Heart left ventricle (tissue), 16 donors: ENCODE measurements at regions not wholly inside any gene's neighbourhood (a gene's known extent, or its start where the extent isn't known, plus 50 kb on each side); places are given as distances from the start of the nearest gene placed in this dataset.

Source experiments
- ATAC-seq, 4 donors: fragments of 200-7000 bp; cut with Tn5 transposase; one replicate each; pipeline ENCODE4 v1.9.1; 2020 to 2022; ENCODE audit warnings: moderate library complexity in 4 of 4, mild to moderate bottlenecking in 3 of 4, moderate number of reproducible peaks in 1 of 4
- DNase-seq, 5 donors: peaks; one replicate each; pipeline ENCODE4 v3.0.0-alpha.2; 2020
- H3K27ac ChIP-seq, 12 donors: fragments of 200-600 bp; sonication (generic) in 4 of 12; one replicate each; pipeline versions ENCODE4 v1.5.0 to v1.8.0; 2016 to 2022; ENCODE audit warnings: mild to moderate bottlenecking in 2 of 12
- H3K27me3 ChIP-seq, 9 donors: fragments of 200-600 bp; sonication (generic) in 2 of 9; one replicate each; pipeline versions ENCODE4 v1.5.1 to v1.8.0; 2016 to 2022; ENCODE audit warnings: mild to moderate bottlenecking in 3 of 9
- H3K36me3 ChIP-seq, 9 donors: fragments of 200-600 bp; sonication (generic) in 2 of 9; one replicate each; pipeline versions ENCODE4 v1.5.0 to v1.8.0; 2018 to 2022; ENCODE audit warnings: mild to moderate bottlenecking in 2 of 9
- H3K4me1 ChIP-seq, 12 donors: fragments of 200-600 bp; sonication (generic) in 4 of 12; one replicate each; pipeline versions ENCODE4 v1.5.0 to v1.8.0; 2016 to 2022; ENCODE audit warnings: mild to moderate bottlenecking in 3 of 12
- H3K4me3 ChIP-seq, 12 donors: fragments of 200-600 bp; sonication (generic) in 4 of 12; one replicate each; pipeline versions ENCODE4 v1.5.0 to v1.8.0; 2017 to 2022; ENCODE audit warnings: mild to moderate bottlenecking in 9 of 12, moderate library complexity in 4 of 12
- H3K9me3 ChIP-seq, 12 donors: fragments of 200-600 bp; sonication (generic) in 4 of 12; one replicate each; pipeline versions ENCODE4 v1.5.0 to v1.8.0; 2016 to 2022; ENCODE audit warnings: mild to moderate bottlenecking in 1 of 12
- CTCF ChIP-seq, 12 donors: fragments of 200-600 bp; sonication (generic) in 4 of 12; IDR thresholded peaks; one replicate each; pipeline versions ENCODE4 v1.5.0 to v1.8.0; 2018 to 2022; ENCODE audit warnings: antibody characterized with exemption in 12 of 12, mild to moderate bottlenecking in 5 of 12
- POLR2A ChIP-seq, 2 donors: fragments of 450-650 bp; IDR thresholded peaks; one replicate each; pipeline ENCODE4 v1.6.1; 2017; ENCODE audit warnings: antibody characterized with exemption in 2 of 2, mild to moderate bottlenecking in 2 of 2, moderate library complexity in 2 of 2
- WGBS, 4 donors: extraction: QIAGEN DNeasy Blood & Tissue Kit in 2 of 4; methylation state at CpG; one replicate each; pipeline versions ENCODE4 v1.1.5 to v1.1.7; 2013 to 2018; 5-methylcytosine and 5-hydroxymethylcytosine counted together
- intact Hi-C, 10 donors: fragments of 100-400 bp; cut with DNase I; formaldehyde crosslinking; loops; one replicate each; pipeline versions ENCODE4 v1.11.1 to v1.14.2; 2022
- donor health status: ischemic (EF 13 %, LVEDD 7.1; RV severe dilation, severe dysfunction).
- donor health status: healthy with polysubstance abuse.
- donor health status: DM: no; HTN: yes; CAD: no.
- donor health status: DM: no; HTN: no; CAD: no.
- donor health status: ischemic (EF 25% LVEDD 6.9; RV normal size, moderate dysfunction).
- donor health status: ischemic (EF 25% LVEDD 5.7; RV mildly dilated, moderate dysfunction).
- donor health status: healthy.
- donor health status: DM: yes; HTN: yes; CAD: no.
- donor health status: ischemic (EF 35%, LVEDD 5.7; RV mildly dilated, moderate dysfunction).
- donor health status: nonischemic (EF 11% LVEDD 7.7; RV severe dilation, severe dysfunction).
- donor health status: DM: yes; HTN: yes; CAD: no.
- donor health status: PGD.
- donor health status: ischemic (EF 29% LVEDD 5.4; RV normal size, mild dysfunction).
- donor health status: nonischemic (EF 23%, LVEDD 6.1; RV moderate dilation, normal function).

DNA sequence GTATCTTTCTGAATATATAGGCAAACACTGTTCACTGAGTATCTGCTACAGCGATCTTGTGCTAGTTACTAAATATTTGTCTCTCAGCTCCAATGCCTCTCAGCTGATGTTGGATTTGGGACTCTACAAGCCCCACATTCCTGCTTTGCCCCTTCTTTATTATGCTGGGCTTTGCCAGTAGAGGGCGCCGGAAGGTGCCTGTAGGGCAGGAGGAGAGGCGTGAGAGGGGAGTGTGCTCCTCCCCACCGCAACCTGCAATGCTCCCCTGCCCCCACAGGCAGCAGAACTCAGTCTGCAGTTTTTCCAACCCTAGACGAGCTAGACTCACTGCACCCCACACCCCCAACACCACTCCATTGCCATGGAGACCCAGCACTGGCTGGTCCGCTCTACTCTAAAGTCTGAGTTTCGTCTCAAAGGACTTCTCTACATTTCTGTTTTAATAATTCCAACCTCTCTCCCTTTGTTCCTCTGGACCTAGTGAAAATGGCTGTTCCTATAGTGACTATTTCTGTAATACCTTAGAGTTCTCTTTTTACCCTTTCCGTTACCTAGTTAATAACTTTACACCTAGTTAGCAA is 337.6 kb downstream of the CCSER2 start:
- H3K27me3 ChIP-seq, result peaks cover 0 to 6% (median 0%) of the 10 kb centered on the region in 9 donors
- TF ChIP-seq CTCF (IDR thresholded peaks at IDR 0.05) (peak in 3 of 12 donors; percentile 9 to 22 (median 9)), POLR2A (IDR thresholded peaks at IDR 0.05) (no peak)
- no peaks in the 10 kb centered on the region for H3K4me1 ChIP-seq
- WGBS, 4 donors, result 54 to 64% (median 58%) methylated on average over 9 of the region's 9 CpGs
- ATAC-seq, result no peak
- intact Hi-C loops, result no loop called here
- H3K4me3 ChIP-seq, result no peak overlapping the region
- no peaks in the 10 kb centered on the region for H3K9me3 ChIP-seq
- no peak for DNase-seq
- H3K36me3 ChIP-seq, result no peaks in the 10 kb centered on the region
- no peak overlapping the region for H3K27ac ChIP-seq

DNA sequence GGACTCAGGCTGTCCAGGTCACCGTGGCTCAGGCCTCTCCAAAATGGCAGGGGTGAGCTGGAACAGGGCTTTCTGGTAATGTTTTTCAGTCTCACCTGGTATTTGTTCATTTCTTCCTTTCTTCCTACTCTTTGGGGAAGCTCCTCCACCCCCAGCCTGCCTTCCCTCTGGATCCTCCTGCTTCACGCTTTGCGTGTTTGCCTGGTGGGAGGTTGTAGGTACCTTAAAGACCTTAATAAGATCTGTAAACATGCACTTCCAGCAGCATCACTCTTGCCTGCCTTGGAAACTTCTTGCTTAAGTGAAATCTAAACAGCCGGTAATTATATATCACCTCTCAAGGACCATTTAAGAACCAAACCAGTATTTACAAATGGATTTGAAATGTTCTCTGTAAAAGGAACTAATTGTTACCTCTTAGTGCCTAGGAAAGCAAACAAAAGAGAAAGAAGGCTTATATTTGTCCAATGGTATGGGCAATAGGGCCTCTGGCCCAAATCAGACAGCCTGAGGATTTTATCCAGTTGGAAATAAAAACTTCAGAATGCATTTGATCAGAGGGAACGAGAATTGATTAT is 339.9 kb downstream of the CCSER2 start:
- Histone ChIP-seq H3K27me3 (peaks cover 0 to 4% (median 0%) of the 10 kb centered on the region in 9 donors), H3K4me3 (no peak overlapping the region), H3K36me3 (no peaks in the 10 kb centered on the region), H3K4me1 (no peaks in the 10 kb centered on the region), H3K9me3 (no peaks in the 10 kb centered on the region), H3K27ac (no peak overlapping the region)
- TF ChIP-seq POLR2A (IDR thresholded peaks at IDR 0.05), result no peak
- no peak for TF ChIP-seq CTCF (IDR thresholded peaks at IDR 0.05)
- 69 to 84% (median 77%) methylated on average over 5 of the region's 5 CpGs for WGBS, 4 donors
- DNase-seq (no peak), ATAC-seq (no peak)
- intact Hi-C loops, result no loop called here

DNA sequence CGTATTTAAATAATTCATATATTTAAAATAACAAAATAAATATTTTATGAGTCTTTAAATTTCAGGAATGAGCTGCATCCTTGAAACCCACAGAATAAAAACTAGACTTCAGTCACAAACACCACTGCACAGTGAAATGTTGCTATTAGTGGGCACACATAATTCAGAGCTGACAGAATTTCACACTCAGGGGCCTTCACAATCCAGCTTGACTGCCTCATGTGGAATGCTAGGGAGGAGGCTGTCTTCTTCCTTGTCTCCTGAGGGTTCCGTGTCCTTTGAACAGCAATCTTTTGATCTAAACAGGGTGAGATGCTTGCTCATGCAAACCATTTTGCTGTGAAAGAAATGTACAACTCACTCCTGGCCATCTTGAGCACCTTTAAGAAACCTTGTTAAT is 346.7 kb downstream of the CCSER2 start:
- no peaks in the 10 kb centered on the region for H3K36me3 ChIP-seq
- 69 to 79% (median 72%) methylated on average over 2 of the region's 2 CpGs for WGBS, 4 donors
- no peak overlapping the region for H3K27ac ChIP-seq
- intact Hi-C loops, result no loop called here
- H3K9me3 ChIP-seq, result no peaks in the 10 kb centered on the region
- ATAC-seq (no peak), DNase-seq (no peak)
- no peaks in the 10 kb centered on the region for H3K4me1 ChIP-seq
- TF ChIP-seq CTCF (IDR thresholded peaks at IDR 0.05) (no peak), POLR2A (IDR thresholded peaks at IDR 0.05) (no peak)
- peaks cover 0 to 7% (median 0%) of the 10 kb centered on the region in 9 donors for H3K27me3 ChIP-seq
- H3K4me3 ChIP-seq, result no peak overlapping the region

GRCh38 chr10:84676536-84676935 is 348.1 kb downstream of the CCSER2 start:
- intact Hi-C loops, result no loop called here
- H3K27me3 ChIP-seq, result peaks cover 0 to 7% (median 0%) of the 10 kb centered on the region in 9 donors
- H3K4me3 ChIP-seq, result no peak overlapping the region
- TF ChIP-seq POLR2A (IDR thresholded peaks at IDR 0.05), result no peak
- no peak for TF ChIP-seq CTCF (IDR thresholded peaks at IDR 0.05)
- no peaks in the 10 kb centered on the region for H3K4me1 ChIP-seq
- H3K27ac ChIP-seq, result no peak overlapping the region
- H3K36me3 ChIP-seq, result no peaks in the 10 kb centered on the region
- no peaks in the 10 kb centered on the region for H3K9me3 ChIP-seq
- DNase-seq (no peak), ATAC-seq (no peak)
- WGBS, 4 donors, result 75 to 85% (median 78%) methylated on average over 3 of the region's 3 CpGs
